Loucy (cell line): ENCODE measurements at regions not wholly inside any gene's neighbourhood (a gene's known extent, or its start where the extent isn't known, plus 50 kb on each side); places are given as distances from the start of the nearest gene placed in this dataset.

Source experiments
- H2AFZ ChIP-seq: fragments of 200-600 bp; sonication (generic); 2 replicates; pipeline ENCODE4 v1.6.0; 2016; ENCODE audit warnings: antibody characterized with exemption, mild to moderate bottlenecking, low read length, moderate library complexity
- H3F3A ChIP-seq: fragments of 200-600 bp; 2 replicates; pipeline ENCODE4 v1.6.0; 2016; ENCODE audit warnings: antibody characterized with exemption, low read depth, mild to moderate bottlenecking
- H3K27me3 ChIP-seq: fragments of 200-600 bp; sonication (generic); 2 replicates; pipeline ENCODE4 v1.6.1; 2014; ENCODE audit warnings: low read length, mild to moderate bottlenecking; ENCODE audit not compliant: insufficient read depth, poor library complexity, severe bottlenecking
- H3K36me3 ChIP-seq: fragments of 200-600 bp; sonication (generic); 2 replicates; pipeline ENCODE4 v1.6.1; 2016; ENCODE audit warnings: low read length; ENCODE audit not compliant: insufficient read depth
- H3K4me1 ChIP-seq: fragments of 200-600 bp; sonication (generic); 2 replicates; pipeline ENCODE4 v1.5.1; 2014; ENCODE audit warnings: low read length, mild to moderate bottlenecking; ENCODE audit not compliant: insufficient read depth, poor library complexity, severe bottlenecking
- H3K4me2 ChIP-seq: fragments of 200-600 bp; sonication (generic); 2 replicates; pipeline ENCODE4 v1.6.0; 2014; ENCODE audit warnings: antibody characterized with exemption, low read length, low read depth, mild to moderate bottlenecking; ENCODE audit not compliant: poor library complexity, severe bottlenecking
- H3K4me3 ChIP-seq: fragments of 200-600 bp; sonication (generic); 2 replicates; pipeline ENCODE4 v1.5.1; 2014; ENCODE audit warnings: low read length, mild to moderate bottlenecking, mixed read lengths; ENCODE audit not compliant: poor library complexity, severe bottlenecking
- H3K79me2 ChIP-seq: fragments of 200-600 bp; sonication (generic); 2 replicates; pipeline ENCODE4 v1.6.1; 2014; ENCODE audit warnings: low read length; ENCODE audit not compliant: insufficient read depth
- H3K9ac ChIP-seq: fragments of 200-600 bp; sonication (generic); 2 replicates; pipeline ENCODE4 v1.6.0; 2014; ENCODE audit warnings: mild to moderate bottlenecking, low read depth, low read length, moderate library complexity; ENCODE audit not compliant: poor library complexity, severe bottlenecking
- H3K9me2 ChIP-seq: fragments of 200-600 bp; sonication (generic); replicated peaks from 2 replicates; pipeline ENCODE4 v1.6.1; 2016; ENCODE audit warnings: low read depth, low read length, mixed read lengths
- H3K9me3 ChIP-seq: fragments of 200-600 bp; sonication (generic); 2 replicates; pipeline ENCODE4 v1.6.1; 2014; ENCODE audit warnings: mild to moderate bottlenecking, antibody characterized with exemption, low read length, low read depth; ENCODE audit not compliant: insufficient read depth
- H4K20me1 ChIP-seq: fragments of 200-600 bp; sonication (generic); 2 replicates; pipeline ENCODE4 v1.6.0; 2014; ENCODE audit warnings: antibody characterized with exemption, low read length, mild to moderate bottlenecking; ENCODE audit not compliant: insufficient read depth, poor library complexity, severe bottlenecking
- EZH2phosphoT487 ChIP-seq: fragments of 200-600 bp; IDR thresholded peaks from 2 replicates; pipeline ENCODE4 v1.6.1; 2018; ENCODE audit warnings: antibody characterized with exemption, mild to moderate bottlenecking, moderate library complexity, borderline replicate concordance
- TF ChIP-seq, protein P1 (sequence below): fragments of 200-600 bp; sonication (generic); conservative IDR thresholded peaks from 2 replicates; pipeline ENCODE4 v1.5.1; 2014; ENCODE audit warnings: mild to moderate bottlenecking, antibody characterized with exemption, low read length

DNA sequence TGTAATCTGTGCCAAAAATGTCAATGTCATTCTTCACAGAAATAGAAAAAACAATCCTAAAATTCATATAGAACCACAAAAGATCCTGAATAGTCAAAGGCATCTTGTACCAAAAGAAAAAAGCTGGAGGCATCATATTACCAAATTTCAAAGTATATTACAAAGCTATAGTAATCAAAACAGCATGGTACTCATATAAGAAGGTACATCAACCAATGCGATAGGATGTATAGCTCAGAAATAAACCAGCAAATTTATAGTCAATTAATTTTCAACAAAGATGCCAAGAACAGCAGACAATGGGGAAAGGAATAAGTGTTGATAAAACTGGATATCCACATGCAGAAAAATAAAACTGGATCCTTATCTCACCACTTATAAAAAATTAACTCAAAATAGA lies 150.5 kb upstream of the PRICKLE2 start:
- no peak overlapping the region for H3K9ac ChIP-seq
- no peaks in the 10 kb centered on the region for H3K36me3 ChIP-seq
- H3K9me2 ChIP-seq, result no peaks in the 10 kb centered on the region
- TF ChIP-seq, protein P1, sequence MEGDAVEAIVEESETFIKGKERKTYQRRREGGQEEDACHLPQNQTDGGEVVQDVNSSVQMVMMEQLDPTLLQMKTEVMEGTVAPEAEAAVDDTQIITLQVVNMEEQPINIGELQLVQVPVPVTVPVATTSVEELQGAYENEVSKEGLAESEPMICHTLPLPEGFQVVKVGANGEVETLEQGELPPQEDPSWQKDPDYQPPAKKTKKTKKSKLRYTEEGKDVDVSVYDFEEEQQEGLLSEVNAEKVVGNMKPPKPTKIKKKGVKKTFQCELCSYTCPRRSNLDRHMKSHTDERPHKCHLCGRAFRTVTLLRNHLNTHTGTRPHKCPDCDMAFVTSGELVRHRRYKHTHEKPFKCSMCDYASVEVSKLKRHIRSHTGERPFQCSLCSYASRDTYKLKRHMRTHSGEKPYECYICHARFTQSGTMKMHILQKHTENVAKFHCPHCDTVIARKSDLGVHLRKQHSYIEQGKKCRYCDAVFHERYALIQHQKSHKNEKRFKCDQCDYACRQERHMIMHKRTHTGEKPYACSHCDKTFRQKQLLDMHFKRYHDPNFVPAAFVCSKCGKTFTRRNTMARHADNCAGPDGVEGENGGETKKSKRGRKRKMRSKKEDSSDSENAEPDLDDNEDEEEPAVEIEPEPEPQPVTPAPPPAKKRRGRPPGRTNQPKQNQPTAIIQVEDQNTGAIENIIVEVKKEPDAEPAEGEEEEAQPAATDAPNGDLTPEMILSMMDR, result no peak
- no peak for TF ChIP-seq EZH2phosphoT487
- no peak overlapping the region for H3K4me3 ChIP-seq
- H2AFZ ChIP-seq, result no peak overlapping the region
- no peaks in the 10 kb centered on the region for H3K4me1 ChIP-seq
- H3K9me3 ChIP-seq, result no peaks in the 10 kb centered on the region
- no peaks in the 10 kb centered on the region for H3K79me2 ChIP-seq
- H3K27me3 ChIP-seq, result no peaks in the 10 kb centered on the region
- H3F3A ChIP-seq, result no peaks in the 10 kb centered on the region
- H4K20me1 ChIP-seq, result no peaks in the 10 kb centered on the region
- no peak overlapping the region for H3K4me2 ChIP-seq

DNA sequence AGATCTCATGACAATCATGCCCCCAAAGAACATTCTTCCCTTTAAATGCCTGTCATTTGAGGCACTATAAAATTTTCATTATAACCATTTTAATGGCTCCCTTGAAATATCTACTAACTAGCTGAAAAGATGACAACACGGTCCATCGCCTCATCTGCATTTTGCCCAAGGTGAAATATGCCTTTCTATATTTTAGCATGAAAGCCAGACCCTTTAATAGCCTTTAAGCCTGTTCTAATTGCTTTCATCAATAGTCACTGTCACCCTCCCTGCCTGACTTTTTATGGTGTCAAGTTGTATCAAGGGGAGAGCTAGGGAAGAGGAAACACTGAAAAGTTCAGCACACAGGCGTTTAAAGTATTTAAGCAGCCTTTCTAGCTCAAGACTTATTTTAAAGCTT lies 144.1 kb upstream of the PRICKLE2 start:
- TF ChIP-seq, protein P1, result no peak
- no peak for TF ChIP-seq EZH2phosphoT487
- H2AFZ ChIP-seq, result no peak overlapping the region
- H3K4me2 ChIP-seq, result no peak overlapping the region

DNA sequence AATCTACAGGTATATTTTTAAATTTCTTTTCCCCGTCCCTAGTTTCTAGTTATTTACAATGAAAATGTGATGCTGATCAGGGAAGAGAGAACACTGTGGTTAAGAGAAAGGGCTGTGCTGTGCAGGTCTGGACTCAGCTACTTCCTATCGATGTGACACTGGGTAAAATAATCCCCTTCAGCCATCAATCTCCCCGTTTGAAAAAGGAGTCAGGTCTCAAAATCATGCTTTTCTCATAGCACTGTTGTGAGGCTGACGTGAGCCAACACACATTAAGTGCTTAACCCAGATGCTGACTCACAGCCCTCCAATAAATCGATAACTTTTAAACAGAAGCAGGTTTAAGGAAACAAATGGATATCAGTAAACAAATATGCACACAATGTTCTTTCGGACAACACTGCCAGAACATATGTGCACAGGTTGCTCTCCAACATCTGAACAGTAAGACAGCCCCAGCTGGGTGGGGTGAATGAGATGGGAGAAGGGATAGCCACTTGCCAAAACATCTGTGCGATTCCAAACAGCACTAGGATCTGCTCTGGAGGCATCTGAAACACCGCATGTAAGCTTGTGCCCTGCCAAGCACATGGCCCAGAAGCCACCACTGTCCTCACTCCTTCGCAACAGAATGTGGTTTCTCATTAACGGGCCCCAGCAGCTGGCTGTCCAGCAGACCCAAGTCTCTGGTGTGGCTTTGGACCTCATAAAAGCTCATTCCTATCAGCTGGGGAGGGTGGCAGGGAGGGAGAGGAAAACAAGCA lies 143.2 kb upstream of the PRICKLE2 start:
- no peak overlapping the region for H2AFZ ChIP-seq

More for the DNA sequence above, 144.1 kb upstream of the PRICKLE2 start:
- Histone ChIP-seq H3K79me2 (no peaks in the 10 kb centered on the region), H4K20me1 (no peaks in the 10 kb centered on the region), H3K9me3 (no peaks in the 10 kb centered on the region), H3K4me1 (no peaks in the 10 kb centered on the region), H3K36me3 (no peaks in the 10 kb centered on the region), H3K27me3 (no peaks in the 10 kb centered on the region), H3F3A (no peaks in the 10 kb centered on the region), H3K9ac (no peak overlapping the region), H3K4me3 (no peak overlapping the region), H3K9me2 (no peaks in the 10 kb centered on the region)

More for the DNA sequence above, 143.2 kb upstream of the PRICKLE2 start:
- H4K20me1 ChIP-seq, result no peaks in the 10 kb centered on the region
- H3K27me3 ChIP-seq, result no peaks in the 10 kb centered on the region
- no peaks in the 10 kb centered on the region for H3K79me2 ChIP-seq
- no peak for TF ChIP-seq EZH2phosphoT487
- TF ChIP-seq, protein P1, result no peak
- no peaks in the 10 kb centered on the region for H3K9me2 ChIP-seq
- H3F3A ChIP-seq, result no peaks in the 10 kb centered on the region
- H3K9ac ChIP-seq, result no peak overlapping the region
- H3K4me1 ChIP-seq, result no peaks in the 10 kb centered on the region
- no peaks in the 10 kb centered on the region for H3K9me3 ChIP-seq
- H3K4me3 ChIP-seq, result no peak overlapping the region
- H3K4me2 ChIP-seq, result no peak overlapping the region
- H3K36me3 ChIP-seq, result no peaks in the 10 kb centered on the region
